Esophagus squamous epithelium (tissue), 4 donors: ENCODE measurements at regions not wholly inside any gene's neighbourhood (a gene's known extent, or its start where the extent isn't known, plus 50 kb on each side); places are given as distances from the start of the nearest gene placed in this dataset.

ENCODE experiments used
- POLR2A ChIP-seq, 4 donors: fragments of 450-650 bp; IDR thresholded peaks; one replicate each; pipeline ENCODE4 v1.6.1; 2017; ENCODE audit warnings: antibody characterized with exemption in 4 of 4, mild to moderate bottlenecking in 4 of 4, moderate library complexity in 3 of 4
- TF ChIP-seq, protein P1 (sequence below), 6 experiments: fragments of 450-650 bp in 4 of 6; fragments of 200-600 bp in 2 of 6; sonication (generic) in 2 of 6; IDR thresholded peaks; one replicate each; pipeline ENCODE4 v1.5.1; 2016 to 2019; ENCODE audit warnings: antibody characterized with exemption in 6 of 6, mild to moderate bottlenecking in 4 of 6, moderate library complexity in 4 of 6

DNA sequence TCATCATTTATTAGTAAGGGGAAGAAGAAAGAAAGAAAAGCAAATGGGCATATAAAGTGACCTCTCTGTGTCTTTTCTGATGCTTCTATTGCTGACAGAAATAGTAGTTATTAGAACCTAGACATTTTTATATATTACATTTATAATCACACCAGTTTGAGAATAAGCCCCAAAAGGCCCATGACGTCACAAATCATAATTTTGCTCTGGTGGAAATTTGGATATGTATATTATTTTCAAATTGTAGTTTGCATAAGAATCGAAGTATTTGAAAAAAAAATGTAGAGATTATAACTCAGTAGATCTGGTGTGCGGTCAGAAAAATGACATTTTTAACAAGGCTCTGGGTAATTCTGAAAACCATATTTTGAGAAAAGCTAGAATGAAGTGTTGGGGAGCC is 101.2 kb upstream of the STEAP1 start:
- TF ChIP-seq, protein P1, sequence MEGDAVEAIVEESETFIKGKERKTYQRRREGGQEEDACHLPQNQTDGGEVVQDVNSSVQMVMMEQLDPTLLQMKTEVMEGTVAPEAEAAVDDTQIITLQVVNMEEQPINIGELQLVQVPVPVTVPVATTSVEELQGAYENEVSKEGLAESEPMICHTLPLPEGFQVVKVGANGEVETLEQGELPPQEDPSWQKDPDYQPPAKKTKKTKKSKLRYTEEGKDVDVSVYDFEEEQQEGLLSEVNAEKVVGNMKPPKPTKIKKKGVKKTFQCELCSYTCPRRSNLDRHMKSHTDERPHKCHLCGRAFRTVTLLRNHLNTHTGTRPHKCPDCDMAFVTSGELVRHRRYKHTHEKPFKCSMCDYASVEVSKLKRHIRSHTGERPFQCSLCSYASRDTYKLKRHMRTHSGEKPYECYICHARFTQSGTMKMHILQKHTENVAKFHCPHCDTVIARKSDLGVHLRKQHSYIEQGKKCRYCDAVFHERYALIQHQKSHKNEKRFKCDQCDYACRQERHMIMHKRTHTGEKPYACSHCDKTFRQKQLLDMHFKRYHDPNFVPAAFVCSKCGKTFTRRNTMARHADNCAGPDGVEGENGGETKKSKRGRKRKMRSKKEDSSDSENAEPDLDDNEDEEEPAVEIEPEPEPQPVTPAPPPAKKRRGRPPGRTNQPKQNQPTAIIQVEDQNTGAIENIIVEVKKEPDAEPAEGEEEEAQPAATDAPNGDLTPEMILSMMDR (IDR thresholded peaks at IDR 0.05), result no peak
- TF ChIP-seq POLR2A (IDR thresholded peaks at IDR 0.05), result no peak
